H1 (cell line): ENCODE measurements at regions not wholly inside any gene's neighbourhood (a gene's known extent, or its start where the extent isn't known, plus 50 kb on each side); places are given as distances from the start of the nearest gene placed in this dataset.

ENCODE experiments used
- BACH1 ChIP-seq: IDR thresholded peaks from 2 replicates; pipeline ENCODE4 v1.6.1; 2012; ENCODE audit warnings: low read length, improper control_type of control experiment
- BRCA1 ChIP-seq: IDR thresholded peaks from 2 replicates; pipeline ENCODE4 v1.6.1; 2012; ENCODE audit warnings: low read depth, low read length, improper control_type of control experiment
- CREB1 ChIP-seq: IDR thresholded peaks from 2 replicates; pipeline ENCODE4 v1.6.1; 2012; ENCODE audit warnings: inconsistent platforms
- CTCF ChIP-seq, 3 experiments: IDR thresholded peaks; 1 replicate in 2 of 3; 2 replicates in 1 of 3; pipeline versions ENCODE4 v1.5.1 to v1.6.1; 2011; ENCODE audit warnings: low read length in 3 of 3, mild to moderate bottlenecking in 3 of 3, inconsistent platforms in 2 of 3, low read depth in 1 of 3, moderate library complexity in 1 of 3; ENCODE audit not compliant: insufficient read depth in 1 of 3; ENCODE audit errors: control extremely low read depth in 1 of 3
- GABPA ChIP-seq: IDR thresholded peaks from 2 replicates; pipeline ENCODE4 v1.6.1; 2011; ENCODE audit warnings: mild to moderate bottlenecking, low read length, moderate library complexity, borderline replicate concordance; ENCODE audit not compliant: insufficient read depth
- MAX ChIP-seq: IDR thresholded peaks from 2 replicates; pipeline ENCODE4 v1.6.1; 2012; ENCODE audit warnings: inconsistent platforms
- PHF8 ChIP-seq: fragments of 200-600 bp; sonication (generic); conservative IDR thresholded peaks from 2 replicates; pipeline ENCODE4 v1.7.1; 2012; ENCODE audit warnings: low read depth, mild to moderate bottlenecking, inconsistent platforms, low read length, moderate library complexity
- POLR2A ChIP-seq, 2 experiments: IDR thresholded peaks; 1 replicate in 1 of 2; 2 replicates in 1 of 2; pipeline ENCODE4 v1.6.1; 2011; ENCODE audit warnings: low read depth in 2 of 2, low read length in 2 of 2, mild to moderate bottlenecking in 2 of 2; ENCODE audit errors: control extremely low read depth in 1 of 2
- RFX5 ChIP-seq: IDR thresholded peaks from 2 replicates; pipeline ENCODE4 v1.6.1; 2011; ENCODE audit warnings: low read depth, low read length, improper control_type of control experiment, borderline replicate concordance
- TEAD4 ChIP-seq: IDR thresholded peaks from 2 replicates; pipeline ENCODE4 v1.6.1; 2012; ENCODE audit warnings: low read depth, low read length, inconsistent platforms, mixed read lengths
- YY1 ChIP-seq: IDR thresholded peaks from 2 replicates; pipeline ENCODE4 v1.6.1; 2011; ENCODE audit warnings: low read depth, mild to moderate bottlenecking, low read length

GRCh38 chrX:13203271-13203670 lies 116.6 kb downstream of the ATXN3L start:
- TF ChIP-seq CTCF (IDR thresholded peaks at IDR 0.05; ENCODE audit: control extremely low read depth in 1 of 3, insufficient read depth in 1 of 3, low read depth in 1 of 3, low read length in 3 of 3) (no peak), RFX5 (no peak), TEAD4 (no peak), POLR2A (IDR thresholded peaks at IDR 0.05; ENCODE audit: control extremely low read depth in 1 of 2, low read depth in 2 of 2, low read length in 2 of 2) (no peak), MAX (no peak), GABPA (no peak), YY1 (no peak), PHF8 (no peak), BACH1 (no peak), CREB1 (no peak), BRCA1 (no peak)
